ENCODE measurements at regions not wholly inside any gene's neighbourhood (a gene's known extent, or its start where the extent isn't known, plus 50 kb on each side); places are given as distances from the start of the nearest gene placed in this dataset.

- no peak for DNase-seq (ENCODE audit: low read depth, low spot score)
- ChIA-PET CTCF (no interaction called here), POLR2A (no interaction called here)
- Histone ChIP-seq H3K9me3 (ENCODE audit: control insufficient read depth, insufficient read depth, low read length) (no peaks in the 10 kb centered on the region), H3K27ac (ENCODE audit: low read depth, low read length) (no peak overlapping the region), H3K4me3 (ENCODE audit: low read depth, low read length) (no peak overlapping the region), H3K27me3 (ENCODE audit: control insufficient read depth, insufficient read depth, low read length) (no peaks in the 10 kb centered on the region)
- TF ChIP-seq CTCF (IDR thresholded peaks at IDR 0.05; ENCODE audit: low read depth, low read length): no peak
Measured at GRCh38 chr5:57906671-57907070, 424.1 kb upstream of the ACTBL2 start.

GRCh38 chr5:57903458-57903857 lies 420.8 kb upstream of the ACTBL2 start:
- no peak for TF ChIP-seq CTCF (IDR thresholded peaks at IDR 0.05; ENCODE audit: low read depth, low read length)
- H3K27ac ChIP-seq (ENCODE audit: low read depth, low read length): no peak overlapping the region
- CTCF ChIA-PET: interaction anchor here (0.7 to 1.5 kb wide), 4 partner anchors 16 to 605 kb away, joined by 3 to 6 read pairs (median 4); no protein-coding TSS in a partner anchor
- no peak overlapping the region for H3K4me3 ChIP-seq (ENCODE audit: low read depth, low read length)
- H3K27me3 ChIP-seq (ENCODE audit: control insufficient read depth, insufficient read depth, low read length): no peaks in the 10 kb centered on the region
- H3K9me3 ChIP-seq (ENCODE audit: control insufficient read depth, insufficient read depth, low read length): no peaks in the 10 kb centered on the region
- POLR2A ChIA-PET: no interaction called here
- no peak for DNase-seq (ENCODE audit: low read depth, low spot score)

GRCh38 chr5:57902095-57902494 lies 419.5 kb upstream of the ACTBL2 start:
- H3K4me3 ChIP-seq (ENCODE audit: low read depth, low read length): no peak overlapping the region
- no peak for TF ChIP-seq CTCF (IDR thresholded peaks at IDR 0.05; ENCODE audit: low read depth, low read length)
- no peaks in the 10 kb centered on the region for H3K27me3 ChIP-seq (ENCODE audit: control insufficient read depth, insufficient read depth, low read length)
- no peaks in the 10 kb centered on the region for H3K9me3 ChIP-seq (ENCODE audit: control insufficient read depth, insufficient read depth, low read length)
- POLR2A ChIA-PET: no interaction called here
- H3K27ac ChIP-seq (ENCODE audit: low read depth, low read length): no peak overlapping the region
- CTCF ChIA-PET: interaction anchor here (1.3 to 2.4 kb wide), 3 partner anchors 14 to 604 kb away, joined by 4 to 8 read pairs (median 4); no protein-coding TSS in a partner anchor
- DNase-seq (ENCODE audit: low read depth, low spot score): no peak

GRCh38 chr5:57900381-57900944 lies 417.9 kb upstream of the ACTBL2 start:
- H3K27me3 ChIP-seq (ENCODE audit: control insufficient read depth, insufficient read depth, low read length): no peaks in the 10 kb centered on the region
- no peak for TF ChIP-seq CTCF (IDR thresholded peaks at IDR 0.05; ENCODE audit: low read depth, low read length)
- no peak overlapping the region for H3K4me3 ChIP-seq (ENCODE audit: low read depth, low read length)
- no peak overlapping the region for H3K27ac ChIP-seq (ENCODE audit: low read depth, low read length)
- ChIA-PET POLR2A (no interaction called here), CTCF (interaction anchor here (0.7 to 2.4 kb wide), 4 partner anchors 13 to 603 kb away, joined by 3 to 8 read pairs (median 4); no protein-coding TSS in a partner anchor)
- H3K9me3 ChIP-seq (ENCODE audit: control insufficient read depth, insufficient read depth, low read length): no peaks in the 10 kb centered on the region
- no peak for DNase-seq (ENCODE audit: low read depth, low spot score)

- CTCF ChIA-PET: interaction anchor here (1.6 kb wide), 1 partner anchor 9 kb away, joined by 3 read pairs; no protein-coding TSS in a partner anchor
- POLR2A ChIA-PET: no interaction called here
- Histone ChIP-seq H3K9me3 (ENCODE audit: control insufficient read depth, insufficient read depth, low read length) (no peaks in the 10 kb centered on the region), H3K4me3 (ENCODE audit: low read depth, low read length) (no peak overlapping the region), H3K27me3 (ENCODE audit: control insufficient read depth, insufficient read depth, low read length) (no peaks in the 10 kb centered on the region), H3K27ac (ENCODE audit: low read depth, low read length) (no peak overlapping the region)
- DNase-seq (ENCODE audit: low read depth, low spot score): no peak
- TF ChIP-seq CTCF (IDR thresholded peaks at IDR 0.05; ENCODE audit: low read depth, low read length): no peak
Measured at GRCh38 chr5:57896576-57896975, 414.0 kb upstream of the ACTBL2 start.
